Adrenal gland (tissue), 9 donors: ENCODE measurements at regions not wholly inside any gene's neighbourhood (a gene's known extent, or its start where the extent isn't known, plus 50 kb on each side); places are given as distances from the start of the nearest gene placed in this dataset.

Experiments
- DNase-seq, 7 donors: peaks; one replicate each; pipeline ENCODE4 v3.0.0-alpha.2; 2019 to 2020
- H3K27ac ChIP-seq, 5 donors: fragments of 200-600 bp; sonication (generic) in 4 of 5; 1 replicate in 3 of 5; 2 replicates in 2 of 5; pipeline versions ENCODE4 v1.5.1 to v1.8.0; 2016 to 2020; ENCODE audit warnings: mild to moderate bottlenecking in 1 of 5
- H3K27me3 ChIP-seq: fragments of 200-600 bp; 2 replicates; pipeline ENCODE4 v1.8.0; 2021
- H3K36me3 ChIP-seq, 2 donors: fragments of 200-600 bp; replicated peaks in 1 of 2; 1 replicate in 1 of 2; 2 replicates in 1 of 2; pipeline versions ENCODE4 v1.5.1 to v1.8.0; 2018 to 2022
- H3K4me1 ChIP-seq, 2 donors: fragments of 200-600 bp; replicated peaks in 1 of 2; 1 replicate in 1 of 2; 2 replicates in 1 of 2; pipeline versions ENCODE4 v1.5.1 to v1.8.0; 2018 to 2021
- H3K4me3 ChIP-seq, 4 donors: fragments of 200-600 bp; sonication (generic) in 3 of 4; one replicate each; pipeline ENCODE4 v1.5.1; 2016 to 2018
- H3K9me3 ChIP-seq, 3 donors: fragments of 200-600 bp; sonication (generic) in 1 of 3; replicated peaks in 1 of 3; 1 replicate in 2 of 3; 2 replicates in 1 of 3; pipeline versions ENCODE4 v1.5.1 to v1.8.0; 2016 to 2021
- POLR2A ChIP-seq, 2 donors: fragments of 450-650 bp; IDR thresholded peaks; one replicate each; pipeline ENCODE4 v1.6.1; 2017; ENCODE audit warnings: antibody characterized with exemption in 2 of 2, mild to moderate bottlenecking in 2 of 2, moderate library complexity in 1 of 2
- WGBS, 4 donors: extraction: QIAGEN DNeasy Blood & Tissue Kit in 2 of 4; methylation state at CpG; one replicate each; pipeline versions ENCODE4 v1.1.5 to v1.1.7; 2013 to 2017; 5-methylcytosine and 5-hydroxymethylcytosine counted together
- intact Hi-C, 2 donors: fragments of 100-400 bp; cut with DNase I; formaldehyde crosslinking; loops; one replicate each; pipeline versions ENCODE4 v1.14.1 to v1.15.0; 2022 to 2023
- TF ChIP-seq, protein P1 (sequence below), 6 experiments: fragments of 450-650 bp in 4 of 6; fragments of 200-600 bp in 2 of 6; sonication (generic) in 1 of 6; IDR thresholded peaks; 1 replicate in 5 of 6; 2 replicates in 1 of 6; pipeline versions ENCODE4 v1.5.1 to v1.8.0; 2016 to 2021; ENCODE audit warnings: antibody characterized with exemption in 6 of 6, mild to moderate bottlenecking in 2 of 6, moderate library complexity in 1 of 6
- donor health status: healthy with polysubstance abuse.
- donor health status: Bipolar disorder and iron deficiency.
- donor health status: DM: yes; HTN: yes; CAD: no.
- donor health status: DM: no; HTN: no; CAD: no.
- donor health status: DM: no; HTN: no; CAD: no.

DNA sequence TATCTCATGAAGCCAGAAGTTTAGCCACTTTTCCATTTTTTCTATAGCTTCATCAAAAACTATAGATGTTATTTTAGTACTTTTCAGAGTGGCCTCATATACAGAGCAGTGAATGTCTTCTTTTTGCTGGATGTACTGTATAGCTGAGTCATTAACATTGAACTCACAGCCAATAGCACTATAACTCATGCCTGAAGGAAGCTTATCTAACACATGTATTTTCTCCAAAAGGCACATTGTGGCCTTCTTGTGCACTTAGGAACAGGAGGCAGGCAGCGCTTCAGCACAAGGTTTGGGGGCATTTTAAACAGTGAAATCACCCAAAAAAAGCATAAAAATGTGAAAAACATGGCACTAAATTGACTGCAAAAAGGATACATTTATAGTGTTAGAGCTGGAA lies 336.8 kb upstream of the TMTC1 start:
- no peaks in the 10 kb centered on the region for H3K9me3 ChIP-seq
- WGBS, 4 donors = 58 to 81% (median 74%) methylated on average over 1 of the region's 1 CpG
- no peak overlapping the region for H3K4me3 ChIP-seq
- DNase-seq = no peak
- no peaks in the 10 kb centered on the region for H3K4me1 ChIP-seq
- no peaks in the 10 kb centered on the region for H3K36me3 ChIP-seq
- intact Hi-C loops = no loop called here
- no peak for TF ChIP-seq POLR2A (IDR thresholded peaks at IDR 0.05)
- TF ChIP-seq, protein P1, sequence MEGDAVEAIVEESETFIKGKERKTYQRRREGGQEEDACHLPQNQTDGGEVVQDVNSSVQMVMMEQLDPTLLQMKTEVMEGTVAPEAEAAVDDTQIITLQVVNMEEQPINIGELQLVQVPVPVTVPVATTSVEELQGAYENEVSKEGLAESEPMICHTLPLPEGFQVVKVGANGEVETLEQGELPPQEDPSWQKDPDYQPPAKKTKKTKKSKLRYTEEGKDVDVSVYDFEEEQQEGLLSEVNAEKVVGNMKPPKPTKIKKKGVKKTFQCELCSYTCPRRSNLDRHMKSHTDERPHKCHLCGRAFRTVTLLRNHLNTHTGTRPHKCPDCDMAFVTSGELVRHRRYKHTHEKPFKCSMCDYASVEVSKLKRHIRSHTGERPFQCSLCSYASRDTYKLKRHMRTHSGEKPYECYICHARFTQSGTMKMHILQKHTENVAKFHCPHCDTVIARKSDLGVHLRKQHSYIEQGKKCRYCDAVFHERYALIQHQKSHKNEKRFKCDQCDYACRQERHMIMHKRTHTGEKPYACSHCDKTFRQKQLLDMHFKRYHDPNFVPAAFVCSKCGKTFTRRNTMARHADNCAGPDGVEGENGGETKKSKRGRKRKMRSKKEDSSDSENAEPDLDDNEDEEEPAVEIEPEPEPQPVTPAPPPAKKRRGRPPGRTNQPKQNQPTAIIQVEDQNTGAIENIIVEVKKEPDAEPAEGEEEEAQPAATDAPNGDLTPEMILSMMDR (IDR thresholded peaks at IDR 0.05) = no peak
- H3K27ac ChIP-seq = no peak overlapping the region
- no peaks in the 10 kb centered on the region for H3K27me3 ChIP-seq

DNA sequence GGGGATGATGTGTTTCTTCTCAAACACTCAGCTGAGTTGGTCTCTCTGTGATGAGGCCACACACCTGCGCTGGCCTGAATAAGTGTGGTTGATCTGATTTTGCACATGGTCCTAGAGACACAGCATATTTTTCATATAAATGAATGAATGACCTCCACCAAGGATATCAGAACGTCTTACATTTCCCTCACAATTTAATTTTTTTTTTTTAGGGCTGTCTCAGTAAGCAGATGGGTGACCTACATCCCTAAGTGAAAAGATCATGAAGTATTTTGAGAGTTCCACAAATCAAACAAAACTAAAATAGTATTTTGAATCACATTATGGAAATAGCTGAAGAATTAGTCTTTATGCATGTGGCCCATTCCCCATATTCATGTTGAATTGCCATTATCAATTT lies 333.7 kb upstream of the TMTC1 start:
- no peak for DNase-seq
- 61 to 79% (median 76%) methylated on average over 2 of the region's 2 CpGs for WGBS, 4 donors
- Histone ChIP-seq H3K4me1 (no peaks in the 10 kb centered on the region), H3K27me3 (no peaks in the 10 kb centered on the region), H3K36me3 (no peaks in the 10 kb centered on the region), H3K9me3 (no peaks in the 10 kb centered on the region), H3K27ac (no peak overlapping the region), H3K4me3 (no peak overlapping the region)
- intact Hi-C loops = no loop called here
- TF ChIP-seq, protein P1 (IDR thresholded peaks at IDR 0.05) = no peak
- TF ChIP-seq POLR2A (IDR thresholded peaks at IDR 0.05) = no peak

DNA sequence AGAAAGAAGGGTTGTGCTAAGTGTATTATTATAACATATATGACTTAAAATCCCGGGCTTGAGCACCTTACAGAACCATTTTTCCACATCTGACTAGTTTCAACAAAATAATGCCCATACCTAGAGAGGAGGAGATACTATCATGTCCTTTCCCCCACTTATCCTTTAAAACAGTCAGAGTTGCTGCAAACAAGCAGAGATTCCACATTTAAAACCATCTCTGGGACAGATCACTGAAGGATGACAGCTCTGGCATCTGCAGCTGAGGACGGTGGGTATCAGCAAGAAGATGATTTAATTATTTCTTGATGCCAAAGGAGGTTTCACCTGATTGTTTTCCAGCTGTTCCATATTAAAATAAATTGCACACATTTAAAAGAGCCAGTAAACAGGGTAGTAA lies 328.0 kb upstream of the TMTC1 start:
- WGBS, 4 donors = 82 to 90% (median 85%) methylated on average over 2 of the region's 2 CpGs
- no peak for DNase-seq
- Histone ChIP-seq H3K4me3 (no peak overlapping the region), H3K4me1 (no peaks in the 10 kb centered on the region), H3K9me3 (no peaks in the 10 kb centered on the region), H3K27ac (no peak overlapping the region), H3K36me3 (no peaks in the 10 kb centered on the region), H3K27me3 (no peaks in the 10 kb centered on the region)
- intact Hi-C loops = no loop called here
- no peak for TF ChIP-seq POLR2A (IDR thresholded peaks at IDR 0.05)
- TF ChIP-seq, protein P1 (IDR thresholded peaks at IDR 0.05) = no peak

DNA sequence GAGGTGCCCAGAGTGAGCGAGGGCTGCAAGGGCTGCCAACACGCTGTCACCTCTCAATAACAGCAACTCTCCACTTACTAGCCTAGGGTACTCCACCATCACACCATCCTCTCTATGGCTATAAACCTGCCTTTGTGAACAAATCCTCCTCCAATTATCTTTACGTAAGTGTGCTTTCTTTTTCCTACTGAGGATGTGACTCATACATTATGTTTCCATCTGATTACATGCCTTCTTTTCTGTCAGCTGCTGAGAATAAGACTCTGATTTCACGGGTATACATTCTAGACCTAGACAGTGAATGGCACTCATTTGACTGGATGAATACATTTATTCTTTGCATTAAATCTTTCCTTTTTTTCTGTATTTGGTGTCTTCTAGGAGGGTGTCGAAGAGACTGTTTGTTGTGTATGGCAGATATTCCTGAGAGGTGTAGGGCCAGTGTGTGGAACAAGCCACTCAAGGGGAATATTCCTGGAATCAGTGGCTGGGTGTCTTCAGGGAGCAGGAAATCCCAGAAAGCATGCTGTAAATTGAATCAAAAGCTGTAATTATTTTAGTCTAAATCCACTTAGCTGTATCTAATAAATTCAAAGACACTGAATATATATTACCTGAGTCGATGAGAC lies 327.3 kb upstream of the TMTC1 start:
- Histone ChIP-seq H3K4me3 (no peak overlapping the region), H3K4me1 (no peaks in the 10 kb centered on the region), H3K27me3 (no peaks in the 10 kb centered on the region), H3K36me3 (no peaks in the 10 kb centered on the region), H3K27ac (no peak overlapping the region), H3K9me3 (no peaks in the 10 kb centered on the region)
- intact Hi-C loops = no loop called here
- DNase-seq = no peak
- no peak for TF ChIP-seq POLR2A (IDR thresholded peaks at IDR 0.05)
- TF ChIP-seq, protein P1 (IDR thresholded peaks at IDR 0.05) = no peak
- 83 to 89% (median 84%) methylated on average over 6 of the region's 6 CpGs for WGBS, 4 donors
